OCI-LY7 (cell line): ENCODE measurements at regions not wholly inside any gene's neighbourhood (a gene's known extent, or its start where the extent isn't known, plus 50 kb on each side); places are given as distances from the start of the nearest gene placed in this dataset.

Source experiments
- BruUV-seq: library from RNA; stranded (reverse); fragments of 400-500 nt; replicated peaks from 2 replicates; lab custom pipeline; 2021; lab: Mats Ljungman, UMichigan
- CTCF ChIA-PET: fragments of 300-600 bp; sonication (Branson Sonifier 250); formaldehyde crosslinking; loops from one replicate; lab custom pipeline; 2022; ENCODE audit warnings: antibody characterized with exemption; ENCODE audit not compliant: unreplicated experiment; lab: Charles Lee
- POLR2A ChIA-PET: fragments of 300-600 bp; sonication (Branson Sonifier 250); formaldehyde crosslinking; loops from one replicate; lab custom pipeline; 2022; ENCODE audit warnings: antibody characterized with exemption; lab: Charles Lee
- DNase-seq: peaks from one replicate; pipeline ENCODE4 v3.0.0-alpha.2; 2015; ENCODE audit warnings: low spot score
- H2AFZ ChIP-seq: fragments of 200-600 bp; sonication (generic), shearing (Covaris generic); 2 replicates; pipeline ENCODE4 v1.6.1; 2014; ENCODE audit warnings: mild to moderate bottlenecking, antibody characterized with exemption, low read length, moderate library complexity
- H3K27ac ChIP-seq: fragments of 200-600 bp; sonication (generic); 2 replicates; pipeline ENCODE4 v1.5.1; 2014; ENCODE audit warnings: mixed run types, low read depth, mild to moderate bottlenecking, moderate library complexity, low read length, inconsistent platforms; ENCODE audit not compliant: poor library complexity, severe bottlenecking
- H3K36me3 ChIP-seq: fragments of 200-600 bp; sonication (generic); 2 replicates; pipeline ENCODE4 v1.6.1; 2014; ENCODE audit warnings: mild to moderate bottlenecking, antibody characterized with exemption, low read length, moderate library complexity, mixed read lengths; ENCODE audit not compliant: insufficient read depth
- H3K4me1 ChIP-seq: fragments of 200-600 bp; sonication (generic); 2 replicates; pipeline ENCODE4 v1.5.1; 2014; ENCODE audit warnings: mild to moderate bottlenecking, low read length; ENCODE audit not compliant: insufficient read depth, poor library complexity, severe bottlenecking
- H3K4me2 ChIP-seq: fragments of 200-600 bp; sonication (generic); 2 replicates; pipeline ENCODE4 v1.6.1; 2014; ENCODE audit warnings: mild to moderate bottlenecking, low read length
- H3K4me3 ChIP-seq: fragments of 200-600 bp; sonication (generic); 2 replicates; pipeline ENCODE4 v1.5.1; 2014; ENCODE audit warnings: mild to moderate bottlenecking, low read depth, low read length; ENCODE audit not compliant: poor library complexity, severe bottlenecking
- H3K79me2 ChIP-seq: fragments of 200-600 bp; sonication (generic); 2 replicates; pipeline ENCODE4 v1.6.1; 2016; ENCODE audit warnings: low read depth, mild to moderate bottlenecking, low read length, moderate library complexity, mixed read lengths; ENCODE audit not compliant: insufficient read depth
- H3K9me2 ChIP-seq: fragments of 200-600 bp; sonication (generic); 2 replicates; pipeline ENCODE4 v1.6.1; 2016; ENCODE audit warnings: mild to moderate bottlenecking, low read length, mixed read lengths; ENCODE audit not compliant: insufficient read depth
- H3K9me3 ChIP-seq: fragments of 200-600 bp; sonication (generic); 2 replicates; pipeline ENCODE4 v1.6.1; 2014; ENCODE audit warnings: mild to moderate bottlenecking, mixed run types, low read length, mixed read lengths
- H4K20me1 ChIP-seq: fragments of 200-600 bp; sonication (generic); 2 replicates; pipeline ENCODE4 v1.6.1; 2014; ENCODE audit warnings: mild to moderate bottlenecking, antibody characterized with exemption, low read length, moderate library complexity, mixed read lengths; ENCODE audit not compliant: insufficient read depth
- CTCF ChIP-seq: fragments of 200-600 bp; sonication (generic); conservative IDR thresholded peaks from 2 replicates; pipeline ENCODE4 v1.5.1; 2014; ENCODE audit warnings: mild to moderate bottlenecking, antibody characterized with exemption, low read length, moderate library complexity, mixed read lengths
- EZH2phosphoT487 ChIP-seq: fragments of 200-600 bp; sonication (generic); IDR thresholded peaks from 2 replicates; pipeline ENCODE4 v1.6.1; 2018; ENCODE audit warnings: low read depth, borderline replicate concordance, mild to moderate bottlenecking, mixed run types, antibody characterized with exemption, low read length, moderate library complexity, mixed read lengths
- intact Hi-C: fragments of 100-400 bp; cut with micrococcal nuclease; formaldehyde crosslinking; loops from one replicate; pipeline ENCODE4 v1.10.0; 2022; ENCODE audit not compliant: unreplicated experiment

GRCh38 chr10:36164556-36165504, 522.7 kb upstream of the FZD8 start:
- no peak overlapping the region for H2AFZ ChIP-seq
- no peaks in the 10 kb centered on the region for H3K9me3 ChIP-seq
- no peaks in the 10 kb centered on the region for H3K4me1 ChIP-seq
- ChIA-PET CTCF (no interaction called here), POLR2A (no interaction called here)
- H3K27ac ChIP-seq: no peak overlapping the region
- H3K4me2 ChIP-seq: no peak overlapping the region
- no peaks in the 10 kb centered on the region for H4K20me1 ChIP-seq
- no peak overlapping the region for H3K4me3 ChIP-seq
- TF ChIP-seq CTCF (no peak), EZH2phosphoT487 (no peak)
- no TSS peak for BruUV-seq
- no peak for DNase-seq
- no peaks in the 10 kb centered on the region for H3K79me2 ChIP-seq
- H3K9me2 ChIP-seq: no peaks in the 10 kb centered on the region
- no peaks in the 10 kb centered on the region for H3K36me3 ChIP-seq
- intact Hi-C loops: no loop called here

- POLR2A ChIA-PET: no interaction called here
- CTCF ChIA-PET: no interaction called here
- no peak overlapping the region for H2AFZ ChIP-seq
- H3K9me3 ChIP-seq: no peaks in the 10 kb centered on the region
- H3K79me2 ChIP-seq: no peaks in the 10 kb centered on the region
- H3K4me2 ChIP-seq: no peak overlapping the region
- no TSS peak for BruUV-seq
- H3K4me3 ChIP-seq: no peak overlapping the region
- no peaks in the 10 kb centered on the region for H4K20me1 ChIP-seq
- no peak for DNase-seq
- no peaks in the 10 kb centered on the region for H3K36me3 ChIP-seq
- no peaks in the 10 kb centered on the region for H3K9me2 ChIP-seq
- TF ChIP-seq CTCF: no peak
- no peak for TF ChIP-seq EZH2phosphoT487
- H3K27ac ChIP-seq: no peak overlapping the region
- no peaks in the 10 kb centered on the region for H3K4me1 ChIP-seq
- intact Hi-C loops: no loop called here
These were observed 521.7 kb upstream of the FZD8 start for GRCh38 chr10:36163827-36164226.

GRCh38 chr10:36157486-36157885, 515.4 kb upstream of the FZD8 start:
- TF ChIP-seq CTCF (no peak), EZH2phosphoT487 (no peak)
- H2AFZ ChIP-seq: no peak overlapping the region
- H3K4me2 ChIP-seq: no peak overlapping the region
- H3K27ac ChIP-seq: no peak overlapping the region
- no peaks in the 10 kb centered on the region for H4K20me1 ChIP-seq
- no peaks in the 10 kb centered on the region for H3K9me3 ChIP-seq
- H3K9me2 ChIP-seq: no peaks in the 10 kb centered on the region
- no peaks in the 10 kb centered on the region for H3K79me2 ChIP-seq
- no peaks in the 10 kb centered on the region for H3K36me3 ChIP-seq
- POLR2A ChIA-PET: no interaction called here
- CTCF ChIA-PET: no interaction called here
- no peak overlapping the region for H3K4me3 ChIP-seq
- intact Hi-C loops: no loop called here
- no TSS peak for BruUV-seq
- H3K4me1 ChIP-seq: no peaks in the 10 kb centered on the region
- DNase-seq: no peak
